DOHH2 (cell line): ENCODE measurements at regions not wholly inside any gene's neighbourhood (a gene's known extent, or its start where the extent isn't known, plus 50 kb on each side); places are given as distances from the start of the nearest gene placed in this dataset.

ENCODE experiments used
- H3F3A ChIP-seq: fragments of 200-600 bp; sonication (generic), shearing (Covaris generic); 2 replicates; pipeline ENCODE4 v1.6.0; 2016; ENCODE audit warnings: antibody characterized with exemption, mild to moderate bottlenecking; ENCODE audit not compliant: control insufficient read depth, insufficient read depth
- H3K27ac ChIP-seq: fragments of 200-600 bp; sonication (generic); 2 replicates; pipeline ENCODE4 v1.5.1; 2014; ENCODE audit warnings: low read depth, mild to moderate bottlenecking, low read length, moderate library complexity
- H3K27me3 ChIP-seq: fragments of 200-600 bp; sonication (generic); 2 replicates; pipeline ENCODE4 v1.6.1; 2014; ENCODE audit warnings: mild to moderate bottlenecking, low read length, mixed read lengths; ENCODE audit not compliant: control insufficient read depth
- H3K36me3 ChIP-seq: fragments of 200-600 bp; sonication (generic); 2 replicates; pipeline ENCODE4 v1.6.1; 2014; ENCODE audit warnings: mild to moderate bottlenecking, low read length, moderate library complexity, mixed read lengths; ENCODE audit not compliant: control insufficient read depth
- H3K4me1 ChIP-seq: fragments of 200-600 bp; sonication (generic); 2 replicates; pipeline ENCODE4 v1.6.1; 2014; ENCODE audit warnings: mild to moderate bottlenecking, low read length, mixed read lengths; ENCODE audit not compliant: control insufficient read depth
- H3K4me2 ChIP-seq: fragments of 200-600 bp; sonication (generic); 2 replicates; pipeline ENCODE4 v1.6.0; 2014; ENCODE audit warnings: mild to moderate bottlenecking, low read length, moderate library complexity
- H3K4me3 ChIP-seq: fragments of 200-600 bp; sonication (generic); 2 replicates; pipeline ENCODE4 v1.5.1; 2014; ENCODE audit warnings: mild to moderate bottlenecking, low read length, mixed read lengths
- H3K79me2 ChIP-seq: fragments of 200-600 bp; sonication (generic); 2 replicates; pipeline ENCODE4 v1.6.1; 2014; ENCODE audit warnings: mild to moderate bottlenecking, low read length, mixed read lengths; ENCODE audit not compliant: control insufficient read depth
- H3K9me2 ChIP-seq: fragments of 200-600 bp; sonication (generic); replicated peaks from 2 replicates; pipeline ENCODE4 v1.6.1; 2014; ENCODE audit warnings: mild to moderate bottlenecking, low read length, mixed read lengths; ENCODE audit not compliant: control insufficient read depth
- H3K9me3 ChIP-seq: fragments of 200-600 bp; sonication (generic); 2 replicates; pipeline ENCODE4 v1.6.1; 2014; ENCODE audit warnings: antibody characterized with exemption, low read length, mixed read lengths; ENCODE audit not compliant: control insufficient read depth, insufficient read depth
- H4K20me1 ChIP-seq: fragments of 200-600 bp; sonication (generic); 2 replicates; pipeline ENCODE4 v1.6.0; 2014; ENCODE audit warnings: low read depth, mild to moderate bottlenecking, antibody characterized with exemption, low read length, moderate library complexity; ENCODE audit not compliant: control insufficient read depth, insufficient read depth
- CTCF ChIP-seq: fragments of 200-600 bp; sonication (generic); IDR thresholded peaks from one replicate; pipeline ENCODE4 v1.5.1; 2014; ENCODE audit warnings: antibody characterized with exemption, mild to moderate bottlenecking, low read depth, low read length; ENCODE audit not compliant: poor library complexity, severe bottlenecking
- EZH2phosphoT487 ChIP-seq: fragments of 200-600 bp; sonication (generic); IDR thresholded peaks from 2 replicates; pipeline ENCODE4 v1.6.1; 2017; ENCODE audit warnings: borderline replicate concordance, mild to moderate bottlenecking, antibody characterized with exemption, low read length, moderate library complexity, mixed read lengths

- Histone ChIP-seq H3F3A (no peaks in the 10 kb centered on the region), H3K27ac (no peak overlapping the region), H3K9me3 (no peaks in the 10 kb centered on the region; the same call in 1 of the 2 replicates), H3K4me3 (no peak overlapping the region), H3K9me2 (no peaks in the 10 kb centered on the region), H3K27me3 (no peaks in the 10 kb centered on the region), H3K4me1 (no peaks in the 10 kb centered on the region), H3K36me3 (no peaks in the 10 kb centered on the region), H3K4me2 (no peak overlapping the region), H4K20me1 (no peaks in the 10 kb centered on the region), H3K79me2 (no peaks in the 10 kb centered on the region)
- TF ChIP-seq CTCF (no peak), EZH2phosphoT487 (no peak)
Measured at GRCh38 chr12:115430636-115431035, 746.7 kb upstream of the TBX3 start.

- Histone ChIP-seq H3K4me3 (no peak overlapping the region), H3K36me3 (no peaks in the 10 kb centered on the region), H3K79me2 (no peaks in the 10 kb centered on the region), H3K9me2 (no peaks in the 10 kb centered on the region), H4K20me1 (no peaks in the 10 kb centered on the region), H3K9me3 (no peaks in the 10 kb centered on the region), H3K27me3 (no peaks in the 10 kb centered on the region), H3K27ac (no peak overlapping the region), H3K4me2 (no peak overlapping the region), H3K4me1 (no peaks in the 10 kb centered on the region), H3F3A (no peaks in the 10 kb centered on the region)
- no peak for TF ChIP-seq CTCF
- no peak for TF ChIP-seq EZH2phosphoT487
Measured at GRCh38 chr12:115426732-115427131, 742.8 kb upstream of the TBX3 start.

GRCh38 chr12:115424003-115424402 is 740.0 kb upstream of the TBX3 start:
- no peaks in the 10 kb centered on the region for H3K27me3 ChIP-seq
- no peaks in the 10 kb centered on the region for H3K9me3 ChIP-seq
- no peaks in the 10 kb centered on the region for H3F3A ChIP-seq
- TF ChIP-seq EZH2phosphoT487, result no peak
- H3K4me1 ChIP-seq, result no peaks in the 10 kb centered on the region
- H3K4me2 ChIP-seq, result no peak overlapping the region
- H3K9me2 ChIP-seq, result no peaks in the 10 kb centered on the region
- no peaks in the 10 kb centered on the region for H3K36me3 ChIP-seq
- no peak overlapping the region for H3K4me3 ChIP-seq
- H4K20me1 ChIP-seq, result no peaks in the 10 kb centered on the region
- no peak overlapping the region for H3K27ac ChIP-seq
- H3K79me2 ChIP-seq, result no peaks in the 10 kb centered on the region

GRCh38 chr12:115423546-115423987 is 739.6 kb upstream of the TBX3 start:
- no peaks in the 10 kb centered on the region for H3K36me3 ChIP-seq
- no peak overlapping the region for H3K4me2 ChIP-seq
- H3K9me2 ChIP-seq, result no peaks in the 10 kb centered on the region
- TF ChIP-seq EZH2phosphoT487 (no peak), CTCF (no peak)
- no peaks in the 10 kb centered on the region for H3F3A ChIP-seq
- H3K4me3 ChIP-seq, result no peak overlapping the region
- H4K20me1 ChIP-seq, result no peaks in the 10 kb centered on the region
- H3K79me2 ChIP-seq, result no peaks in the 10 kb centered on the region
- no peaks in the 10 kb centered on the region for H3K27me3 ChIP-seq
- no peaks in the 10 kb centered on the region for H3K9me3 ChIP-seq
- H3K27ac ChIP-seq, result no peak overlapping the region
- H3K4me1 ChIP-seq, result no peaks in the 10 kb centered on the region
